ENCODE measurements at regions not wholly inside any gene's neighbourhood (a gene's known extent, or its start where the extent isn't known, plus 50 kb on each side); places are given as distances from the start of the nearest gene placed in this dataset.

- Mint-ChIP-seq H3K27ac (peak overlapping the region; percentile 47), H3K27me3 (peaks cover 10% of the 10 kb centered on the region), H3K4me3 (peak overlapping the region; percentile 52), H3K36me3 (peaks cover 7% of the 10 kb centered on the region), H3K9me3 (peaks cover 3% of the 10 kb centered on the region), H3K4me1 (peaks cover 26% of the 10 kb centered on the region)
- peak; percentile 22 for DNase-seq
- ATAC-seq (ENCODE audit: low read depth) = no peak
- POLR2A ChIA-PET = no interaction called here
Measured at GRCh38 chr2:43060390-43061016, 165.9 kb downstream of the ZFP36L2 start.

- Mint-ChIP-seq H3K4me3 (peak overlapping the region; percentile 71), H3K4me1 (peaks cover 26% of the 10 kb centered on the region)
Measured at GRCh38 chr2:43059183-43059897, 167.1 kb downstream of the ZFP36L2 start.

GRCh38 chr2:43058726-43059110 lies 167.7 kb downstream of the ZFP36L2 start:
- peak overlapping the region; percentile 5 for H3K4me3 Mint-ChIP-seq
- H3K9me3 Mint-ChIP-seq = peaks cover 3% of the 10 kb centered on the region
- ATAC-seq (ENCODE audit: low read depth) (no peak), DNase-seq (peak; percentile 24)
- H3K36me3 Mint-ChIP-seq = peaks cover 4% of the 10 kb centered on the region
- peaks cover 26% of the 10 kb centered on the region for H3K4me1 Mint-ChIP-seq
- H3K27ac Mint-ChIP-seq = no peak overlapping the region
- H3K27me3 Mint-ChIP-seq = peaks cover 15% of the 10 kb centered on the region
- POLR2A ChIA-PET = no interaction called here

More at GRCh38 chr2:43059183-43059897, 167.1 kb downstream of the ZFP36L2 start:
- Mint-ChIP-seq H3K27me3 (peaks cover 13% of the 10 kb centered on the region), H3K27ac (peak overlapping the region; percentile 81), H3K36me3 (peaks cover 7% of the 10 kb centered on the region), H3K9me3 (peaks cover 3% of the 10 kb centered on the region)
- ATAC-seq (ENCODE audit: low read depth) (peak; percentile 87), DNase-seq (peak; percentile 65)
- POLR2A ChIA-PET = interaction anchor here (0.7 to 1.2 kb wide), 2 partner anchors 14 to 167 kb away, joined by 3 to 5 read pairs; partner anchors contain the start of gene ZFP36L2

GRCh38 chr2:43057742-43058725 lies 168.4 kb downstream of the ZFP36L2 start:
- POLR2A ChIA-PET = no interaction called here
- ATAC-seq (ENCODE audit: low read depth) (no peak), DNase-seq (peak; percentile 25)
- H3K27me3 Mint-ChIP-seq = peaks cover 18% of the 10 kb centered on the region
- peak overlapping the region; percentile 5 for H3K4me3 Mint-ChIP-seq
- H3K36me3 Mint-ChIP-seq = peaks cover 4% of the 10 kb centered on the region
- no peak overlapping the region for H3K27ac Mint-ChIP-seq
- peaks cover 26% of the 10 kb centered on the region for H3K4me1 Mint-ChIP-seq
- H3K9me3 Mint-ChIP-seq = peaks cover 3% of the 10 kb centered on the region

- H3K4me3 Mint-ChIP-seq = no peak overlapping the region
- H3K9me3 Mint-ChIP-seq = peaks cover 3% of the 10 kb centered on the region
- H3K4me1 Mint-ChIP-seq = peaks cover 26% of the 10 kb centered on the region
- DNase-seq (peak; percentile 21), ATAC-seq (ENCODE audit: low read depth) (no peak)
- peaks cover 18% of the 10 kb centered on the region for H3K27me3 Mint-ChIP-seq
- H3K27ac Mint-ChIP-seq = no peak overlapping the region
- POLR2A ChIA-PET = no interaction called here
- peaks cover 4% of the 10 kb centered on the region for H3K36me3 Mint-ChIP-seq
Measured at GRCh38 chr2:43057026-43057741, 169.2 kb downstream of the ZFP36L2 start.

GRCh38 chr2:43055985-43056384 lies 170.4 kb downstream of the ZFP36L2 start:
- no peaks in the 10 kb centered on the region for H3K36me3 Mint-ChIP-seq
- no peak overlapping the region for H3K27ac Mint-ChIP-seq
- H3K9me3 Mint-ChIP-seq = no peaks in the 10 kb centered on the region
- H3K4me1 Mint-ChIP-seq = peaks cover 28% of the 10 kb centered on the region
- no peak overlapping the region for H3K4me3 Mint-ChIP-seq
- ATAC-seq (ENCODE audit: low read depth) = no peak
- peaks cover 18% of the 10 kb centered on the region for H3K27me3 Mint-ChIP-seq
- DNase-seq = peak; percentile 22
- POLR2A ChIA-PET = no interaction called here

GRCh38 chr2:43055086-43055912 lies 171.1 kb downstream of the ZFP36L2 start:
- no peak overlapping the region for H3K4me3 Mint-ChIP-seq
- H3K4me1 Mint-ChIP-seq = peaks cover 29% of the 10 kb centered on the region
- no peak overlapping the region for H3K27ac Mint-ChIP-seq
- H3K36me3 Mint-ChIP-seq = no peaks in the 10 kb centered on the region
- no peaks in the 10 kb centered on the region for H3K9me3 Mint-ChIP-seq
- peaks cover 18% of the 10 kb centered on the region for H3K27me3 Mint-ChIP-seq
- DNase-seq = peak; percentile 23
- ATAC-seq (ENCODE audit: low read depth) = no peak
- POLR2A ChIA-PET = no interaction called here

GRCh38 chr2:43054367-43054766 lies 172.0 kb downstream of the ZFP36L2 start:
- Mint-ChIP-seq H3K27ac (no peak overlapping the region), H3K4me3 (no peak overlapping the region), H3K27me3 (peaks cover 21% of the 10 kb centered on the region), H3K36me3 (no peaks in the 10 kb centered on the region), H3K4me1 (peaks cover 22% of the 10 kb centered on the region), H3K9me3 (no peaks in the 10 kb centered on the region)
- POLR2A ChIA-PET = no interaction called here
- DNase-seq = no peak
- no peak for ATAC-seq (ENCODE audit: low read depth)

- ATAC-seq (ENCODE audit: low read depth) (no peak), DNase-seq (no peak)
- peaks cover 14% of the 10 kb centered on the region for H3K4me1 Mint-ChIP-seq
- H3K36me3 Mint-ChIP-seq = no peaks in the 10 kb centered on the region
- POLR2A ChIA-PET = no interaction called here
- no peak overlapping the region for H3K27ac Mint-ChIP-seq
- no peak overlapping the region for H3K4me3 Mint-ChIP-seq
- H3K9me3 Mint-ChIP-seq = no peaks in the 10 kb centered on the region
- H3K27me3 Mint-ChIP-seq = peaks cover 26% of the 10 kb centered on the region
Measured at GRCh38 chr2:43052944-43053306, 173.5 kb downstream of the ZFP36L2 start.

GRCh38 chr2:43052204-43052943 lies 174.0 kb downstream of the ZFP36L2 start:
- no peak overlapping the region for H3K4me3 Mint-ChIP-seq
- DNase-seq (peak; percentile 12), ATAC-seq (ENCODE audit: low read depth) (no peak)
- peaks cover 18% of the 10 kb centered on the region for H3K4me1 Mint-ChIP-seq
- peaks cover 23% of the 10 kb centered on the region for H3K27me3 Mint-ChIP-seq
- H3K27ac Mint-ChIP-seq = no peak overlapping the region
- no peaks in the 10 kb centered on the region for H3K9me3 Mint-ChIP-seq
- H3K36me3 Mint-ChIP-seq = no peaks in the 10 kb centered on the region
- POLR2A ChIA-PET = interaction anchor here (2.5 kb wide), 1 partner anchor 175 kb away, joined by 8 read pairs; the partner anchor contains the start of gene ZFP36L2

- H3K9me3 Mint-ChIP-seq = no peaks in the 10 kb centered on the region
- H3K4me1 Mint-ChIP-seq = peaks cover 26% of the 10 kb centered on the region
- DNase-seq (peak; percentile 26), ATAC-seq (ENCODE audit: low read depth) (peak; percentile 58)
- POLR2A ChIA-PET = interaction anchor here (2.5 kb wide), 1 partner anchor 176 kb away, joined by 8 read pairs; the partner anchor contains the start of gene ZFP36L2
- H3K4me3 Mint-ChIP-seq = no peak overlapping the region
- H3K36me3 Mint-ChIP-seq = no peaks in the 10 kb centered on the region
- H3K27me3 Mint-ChIP-seq = peaks cover 23% of the 10 kb centered on the region
- H3K27ac Mint-ChIP-seq = no peak overlapping the region
Measured at GRCh38 chr2:43051338-43051737, 175.1 kb downstream of the ZFP36L2 start.

Measured in activated naive CD8-positive, alpha-beta T cell treated with anti-CD3 and anti-CD28 coated beads, Interleukin-2, amount 10 ng/mL, durations not matched to agents 7 days and 5 days (primary cell).